H1 (cell line): ENCODE measurements at regions not wholly inside any gene's neighbourhood (a gene's known extent, or its start where the extent isn't known, plus 50 kb on each side); places are given as distances from the start of the nearest gene placed in this dataset.

Experiments
- CEBPB ChIP-seq: IDR thresholded peaks from 2 replicates; pipeline ENCODE4 v1.6.1; 2012; ENCODE audit warnings: low read depth, low read length
- CHD2 ChIP-seq: IDR thresholded peaks from 2 replicates; pipeline ENCODE4 v1.6.1; 2012; ENCODE audit warnings: low read length, improper control_type of control experiment
- EGR1 ChIP-seq: IDR thresholded peaks from 2 replicates; pipeline ENCODE4 v1.6.1; 2011; ENCODE audit warnings: low read depth, low read length, borderline replicate concordance
- EP300 ChIP-seq, 2 experiments: IDR thresholded peaks; 1 replicate in 1 of 2; 2 replicates in 1 of 2; pipeline ENCODE4 v1.6.1; 2011 to 2012; ENCODE audit warnings: low read depth in 2 of 2, low read length in 2 of 2, mild to moderate bottlenecking in 2 of 2, borderline replicate concordance in 1 of 2, inconsistent platforms in 1 of 2, moderate library complexity in 1 of 2
- GABPA ChIP-seq: IDR thresholded peaks from 2 replicates; pipeline ENCODE4 v1.6.1; 2011; ENCODE audit warnings: mild to moderate bottlenecking, low read length, moderate library complexity, borderline replicate concordance; ENCODE audit not compliant: insufficient read depth
- JUN ChIP-seq: IDR thresholded peaks from 2 replicates; pipeline ENCODE4 v1.6.1; 2011; ENCODE audit warnings: low read depth, mild to moderate bottlenecking, improper control_type of control experiment, low read length
- KDM5A ChIP-seq: fragments of 200-600 bp; IDR thresholded peaks from 2 replicates; pipeline ENCODE4 v1.7.1; 2012; ENCODE audit warnings: mild to moderate bottlenecking, low read length, inconsistent platforms, mixed read lengths
- POLR2AphosphoS5 ChIP-seq: IDR thresholded peaks from 2 replicates; pipeline ENCODE4 v1.6.1; 2011; ENCODE audit warnings: low read depth, low read length
- RFX5 ChIP-seq: IDR thresholded peaks from 2 replicates; pipeline ENCODE4 v1.6.1; 2011; ENCODE audit warnings: low read depth, low read length, improper control_type of control experiment, borderline replicate concordance
- TBP ChIP-seq: IDR thresholded peaks from 2 replicates; pipeline ENCODE4 v1.6.1; 2011; ENCODE audit warnings: low read depth, low read length, improper control_type of control experiment
- YY1 ChIP-seq: IDR thresholded peaks from 2 replicates; pipeline ENCODE4 v1.6.1; 2011; ENCODE audit warnings: low read depth, mild to moderate bottlenecking, low read length
- TF ChIP-seq, protein P1 (sequence below), 3 experiments: IDR thresholded peaks; 1 replicate in 2 of 3; 2 replicates in 1 of 3; pipeline versions ENCODE4 v1.5.1 to v1.6.1; 2011; ENCODE audit warnings: low read length in 3 of 3, mild to moderate bottlenecking in 3 of 3, inconsistent platforms in 2 of 3, low read depth in 1 of 3, moderate library complexity in 1 of 3; ENCODE audit not compliant: insufficient read depth in 1 of 3; ENCODE audit errors: control extremely low read depth in 1 of 3
- TF ChIP-seq, protein P2 (sequence below): IDR thresholded peaks from 2 replicates; pipeline ENCODE4 v1.6.1; 2011; ENCODE audit warnings: low read length, improper control_type of control experiment

DNA sequence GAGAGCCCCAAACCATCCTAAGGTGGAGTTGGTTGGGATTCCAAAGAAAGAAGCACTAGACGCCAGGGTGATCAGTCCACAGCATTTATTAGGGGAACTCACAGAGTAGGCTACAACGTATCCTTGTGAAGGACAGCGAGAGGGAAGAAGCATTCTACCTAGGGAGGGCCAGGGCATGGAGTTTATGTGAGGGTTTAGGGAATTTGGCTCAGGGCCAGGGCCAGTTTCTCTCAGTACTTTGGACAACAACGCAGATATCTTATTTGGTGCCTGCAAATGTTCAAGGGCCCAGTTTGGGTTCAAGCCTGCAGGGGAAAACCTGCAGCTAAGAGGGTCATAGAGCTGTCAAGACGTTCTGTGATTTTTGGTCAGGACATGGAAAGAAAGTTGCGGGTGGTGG, 73.9 kb upstream of the GJB6 start:
- TF ChIP-seq, protein P1, sequence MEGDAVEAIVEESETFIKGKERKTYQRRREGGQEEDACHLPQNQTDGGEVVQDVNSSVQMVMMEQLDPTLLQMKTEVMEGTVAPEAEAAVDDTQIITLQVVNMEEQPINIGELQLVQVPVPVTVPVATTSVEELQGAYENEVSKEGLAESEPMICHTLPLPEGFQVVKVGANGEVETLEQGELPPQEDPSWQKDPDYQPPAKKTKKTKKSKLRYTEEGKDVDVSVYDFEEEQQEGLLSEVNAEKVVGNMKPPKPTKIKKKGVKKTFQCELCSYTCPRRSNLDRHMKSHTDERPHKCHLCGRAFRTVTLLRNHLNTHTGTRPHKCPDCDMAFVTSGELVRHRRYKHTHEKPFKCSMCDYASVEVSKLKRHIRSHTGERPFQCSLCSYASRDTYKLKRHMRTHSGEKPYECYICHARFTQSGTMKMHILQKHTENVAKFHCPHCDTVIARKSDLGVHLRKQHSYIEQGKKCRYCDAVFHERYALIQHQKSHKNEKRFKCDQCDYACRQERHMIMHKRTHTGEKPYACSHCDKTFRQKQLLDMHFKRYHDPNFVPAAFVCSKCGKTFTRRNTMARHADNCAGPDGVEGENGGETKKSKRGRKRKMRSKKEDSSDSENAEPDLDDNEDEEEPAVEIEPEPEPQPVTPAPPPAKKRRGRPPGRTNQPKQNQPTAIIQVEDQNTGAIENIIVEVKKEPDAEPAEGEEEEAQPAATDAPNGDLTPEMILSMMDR (IDR thresholded peaks at IDR 0.05; ENCODE audit: control extremely low read depth in 1 of 3, insufficient read depth in 1 of 3, low read depth in 1 of 3, low read length in 3 of 3) = no peak
- TF ChIP-seq KDM5A (no peak), GABPA (no peak), RFX5 (no peak), YY1 (no peak), EGR1 (no peak), POLR2AphosphoS5 (no peak), CEBPB (no peak), EP300 (IDR thresholded peaks at IDR 0.05; ENCODE audit: borderline replicate concordance in 1 of 2, low read depth in 2 of 2, low read length in 2 of 2) (no peak), TBP (no peak), JUN (no peak), CHD2 (no peak)
- TF ChIP-seq, protein P2, sequence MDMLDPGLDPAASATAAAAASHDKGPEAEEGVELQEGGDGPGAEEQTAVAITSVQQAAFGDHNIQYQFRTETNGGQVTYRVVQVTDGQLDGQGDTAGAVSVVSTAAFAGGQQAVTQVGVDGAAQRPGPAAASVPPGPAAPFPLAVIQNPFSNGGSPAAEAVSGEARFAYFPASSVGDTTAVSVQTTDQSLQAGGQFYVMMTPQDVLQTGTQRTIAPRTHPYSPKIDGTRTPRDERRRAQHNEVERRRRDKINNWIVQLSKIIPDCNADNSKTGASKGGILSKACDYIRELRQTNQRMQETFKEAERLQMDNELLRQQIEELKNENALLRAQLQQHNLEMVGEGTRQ = no peak
